ENCODE measurements at regions not wholly inside any gene's neighbourhood (a gene's known extent, or its start where the extent isn't known, plus 50 kb on each side); places are given as distances from the start of the nearest gene placed in this dataset.

GRCh38 chr5:125244531-125244930 lies 498.1 kb upstream of the ZNF608 start:
- TF ChIP-seq RAD21 (IDR thresholded peaks at IDR 0.05; ENCODE audit: low read depth) (no peak), TAF1 (IDR thresholded peaks at IDR 0.05; ENCODE audit: low read depth) (no peak), CREB1 (IDR thresholded peaks at IDR 0.05; ENCODE audit: low read depth) (no peak), NFIC (IDR thresholded peaks at IDR 0.05) (no peak)
